CD14-positive monocyte (primary cell): ENCODE measurements at regions not wholly inside any gene's neighbourhood (a gene's known extent, or its start where the extent isn't known, plus 50 kb on each side); places are given as distances from the start of the nearest gene placed in this dataset.

Experiments
- DNase-seq, 3 donors: peaks; one replicate each; pipeline ENCODE4 v3.0.0-alpha.2; 2011 to 2022
- H2AFZ ChIP-seq: 2 replicates; pipeline ENCODE4 v1.6.0; 2012; ENCODE audit warnings: mild to moderate bottlenecking, low read depth, low read length, inconsistent platforms; ENCODE audit not compliant: insufficient read depth, poor library complexity, severe bottlenecking
- H3K27ac ChIP-seq, 2 donors: 1 replicate in 1 of 2; 2 replicates in 1 of 2; pipeline ENCODE4 v1.5.1; 2012 to 2013; ENCODE audit warnings: low read length in 2 of 2, control low read depth in 1 of 2, inconsistent platforms in 1 of 2, low read depth in 1 of 2, mild to moderate bottlenecking in 1 of 2
- H3K27me3 ChIP-seq, 2 donors: one replicate each; pipeline versions ENCODE4 v1.6.0 to v1.6.1; 2011 to 2013; ENCODE audit warnings: low read length in 2 of 2; ENCODE audit not compliant: control insufficient read depth in 2 of 2, insufficient read depth in 2 of 2
- H3K36me3 ChIP-seq, 2 donors: replicated peaks in 1 of 2; 1 replicate in 1 of 2; 2 replicates in 1 of 2; pipeline versions ENCODE4 v1.5.1 to v1.6.1; 2012 to 2013; ENCODE audit warnings: low read length in 2 of 2, control low read depth in 1 of 2, inconsistent platforms in 1 of 2, mild to moderate bottlenecking in 1 of 2; ENCODE audit not compliant: insufficient read depth in 2 of 2, control insufficient read depth in 1 of 2
- H3K4me1 ChIP-seq, 2 donors: 1 replicate in 1 of 2; 2 replicates in 1 of 2; pipeline versions ENCODE4 v1.5.1 to v1.6.1; 2012 to 2013; ENCODE audit warnings: low read length in 2 of 2, control low read depth in 1 of 2, inconsistent platforms in 1 of 2, mild to moderate bottlenecking in 1 of 2, moderate library complexity in 1 of 2; ENCODE audit not compliant: insufficient read depth in 2 of 2, control insufficient read depth in 1 of 2
- H3K4me2 ChIP-seq: replicated peaks from 2 replicates; pipeline ENCODE3; 2012; ENCODE audit warnings: low read length, moderate library complexity, mild to moderate bottlenecking; ENCODE audit not compliant: poor library complexity, severe bottlenecking; ENCODE audit errors: extremely low read depth
- H3K4me3 ChIP-seq, 3 experiments: fragments of 200-600 bp in 1 of 3; sonication (generic) in 1 of 3; replicated peaks in 1 of 3; 1 replicate in 2 of 3; 2 replicates in 1 of 3; pipeline ENCODE4 v1.5.1; 2011 to 2013; ENCODE audit warnings: low read length in 3 of 3, mild to moderate bottlenecking in 3 of 3, control low read depth in 2 of 3, low read depth in 2 of 3, inconsistent platforms in 1 of 3, moderate library complexity in 1 of 3
- H3K79me2 ChIP-seq: 2 replicates; pipeline ENCODE4 v1.6.0; 2012; ENCODE audit warnings: mild to moderate bottlenecking, control low read depth, inconsistent platforms, low read length, moderate library complexity; ENCODE audit not compliant: insufficient read depth
- H3K9ac ChIP-seq: 2 replicates; pipeline ENCODE4 v1.6.0; 2017; ENCODE audit warnings: low read length, mild to moderate bottlenecking; ENCODE audit not compliant: insufficient read depth, poor library complexity, severe bottlenecking
- H3K9me3 ChIP-seq, 2 donors: replicated peaks in 1 of 2; 1 replicate in 1 of 2; 2 replicates in 1 of 2; pipeline versions ENCODE4 v1.5.1 to v1.6.1; 2012 to 2013; ENCODE audit warnings: low read length in 2 of 2, control low read depth in 1 of 2; ENCODE audit not compliant: control insufficient read depth in 1 of 2, insufficient read depth in 1 of 2
- H4K20me1 ChIP-seq: 2 replicates; pipeline ENCODE4 v1.6.0; 2012; ENCODE audit warnings: mild to moderate bottlenecking, low read length, control low read depth, moderate library complexity; ENCODE audit not compliant: insufficient read depth
- H3K27ac Mint-ChIP-seq, 7 donors: one replicate each; pipeline ENCODE4 v1.8.0; 2020; ENCODE audit warnings: mild to moderate bottlenecking in 7 of 7, mixed read lengths in 7 of 7, moderate library complexity in 6 of 7, inconsistent platforms in 2 of 7
- H3K27me3 Mint-ChIP-seq, 3 donors: one replicate each; pipeline ENCODE4 v1.8.0; 2021 to 2022; ENCODE audit warnings: low read depth in 3 of 3, mild to moderate bottlenecking in 3 of 3, mixed read lengths in 3 of 3, moderate library complexity in 3 of 3, inconsistent platforms in 1 of 3
- H3K36me3 Mint-ChIP-seq, 2 donors: one replicate each; pipeline ENCODE4 v1.8.0; 2020; ENCODE audit warnings: mixed read lengths in 2 of 2, inconsistent platforms in 1 of 2, mild to moderate bottlenecking in 1 of 2
- H3K4me1 Mint-ChIP-seq: one replicate; pipeline ENCODE4 v1.8.0; 2020; ENCODE audit warnings: mild to moderate bottlenecking, mixed read lengths
- H3K4me3 Mint-ChIP-seq, 2 donors: one replicate each; pipeline ENCODE4 v1.8.0; 2020; ENCODE audit warnings: mild to moderate bottlenecking in 2 of 2, mixed read lengths in 2 of 2, moderate library complexity in 1 of 2
- H3K9me3 Mint-ChIP-seq, 7 donors: one replicate each; pipeline ENCODE4 v1.8.0; 2020 to 2022; ENCODE audit warnings: mixed read lengths in 7 of 7, mild to moderate bottlenecking in 6 of 7, moderate library complexity in 6 of 7, inconsistent platforms in 2 of 7
- CTCF ChIP-seq: fragments of 200-600 bp; IDR thresholded peaks from one replicate; pipeline ENCODE4 v1.8.0; 2022; ENCODE audit warnings: antibody characterized with exemption, mild to moderate bottlenecking
- WGBS: methylation state at CpG from one replicate; pipeline ENCODE4 v1.1.5; 2013; ENCODE audit warnings: missing lambda C conversion rate; ENCODE audit not compliant: insufficient coverage; 5-methylcytosine and 5-hydroxymethylcytosine counted together
- intact Hi-C, 2 donors: fragments of 100-400 bp; cut with micrococcal nuclease; formaldehyde crosslinking; loops; one replicate each; pipeline versions ENCODE4 v1.15.0 to v1.15.1; 2023

GRCh38 chr16:87127061-87127765 lies 190.0 kb downstream of the C16orf95 start:
- H3K9me3 ChIP-seq, result peaks cover 6 to 17% of the 10 kb centered on the region in 2 donors
- TF ChIP-seq CTCF, result no peak
- DNase-seq, result no peak
- H3K79me2 ChIP-seq, result no peaks in the 10 kb centered on the region
- H3K27me3 ChIP-seq, result no peaks in the 10 kb centered on the region
- H3K27ac Mint-ChIP-seq, result no peak overlapping the region
- no peaks in the 10 kb centered on the region for H3K4me1 ChIP-seq
- H3K27me3 Mint-ChIP-seq, result peaks cover 2 to 4% (median 3%) of the 10 kb centered on the region in 3 donors
- H3K9ac ChIP-seq, result no peak overlapping the region
- no peak overlapping the region for H3K27ac ChIP-seq
- intact Hi-C loops, result no loop called here
- H3K4me3 ChIP-seq, result no peak overlapping the region
- H3K36me3 ChIP-seq, result no peaks in the 10 kb centered on the region
- no peaks in the 10 kb centered on the region for H3K36me3 Mint-ChIP-seq
- no peak overlapping the region for H3K4me2 ChIP-seq
- peaks cover 4 to 13% (median 9%) of the 10 kb centered on the region in 7 donors for H3K9me3 Mint-ChIP-seq
- no peaks in the 10 kb centered on the region for H4K20me1 ChIP-seq
- no peak overlapping the region for H2AFZ ChIP-seq
- 87% methylated on average over 22 of the region's 23 CpGs for WGBS
- H3K4me1 Mint-ChIP-seq, result no peaks in the 10 kb centered on the region
- H3K4me3 Mint-ChIP-seq, result no peak overlapping the region

DNA sequence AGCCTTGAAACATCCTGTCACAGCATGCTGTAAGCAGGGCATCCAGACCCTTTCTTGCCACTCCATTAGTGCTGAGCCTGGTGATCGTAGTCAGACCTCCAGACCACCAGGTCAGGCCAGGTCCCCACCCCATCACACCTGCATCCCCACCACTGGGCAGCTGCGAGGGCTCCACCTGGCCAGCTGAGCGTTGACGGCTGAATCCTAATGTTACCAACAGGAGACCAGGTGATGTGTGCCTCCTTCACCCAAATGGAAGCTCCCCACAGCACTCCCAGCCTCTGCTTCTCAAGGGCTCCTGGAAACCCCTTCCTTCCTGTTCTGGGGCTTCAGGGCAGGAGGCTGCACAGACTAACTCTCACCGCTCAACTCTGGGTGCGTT lies 189.4 kb downstream of the C16orf95 start:
- no peaks in the 10 kb centered on the region for H3K36me3 Mint-ChIP-seq
- DNase-seq, result no peak
- Histone ChIP-seq H3K27ac (no peak overlapping the region), H4K20me1 (no peaks in the 10 kb centered on the region), H3K36me3 (no peaks in the 10 kb centered on the region), H3K9me3 (peaks cover 6 to 17% of the 10 kb centered on the region in 2 donors), H3K4me3 (no peak overlapping the region), H2AFZ (no peak overlapping the region), H3K4me1 (no peaks in the 10 kb centered on the region), H3K27me3 (no peaks in the 10 kb centered on the region), H3K4me2 (no peak overlapping the region), H3K79me2 (no peaks in the 10 kb centered on the region), H3K9ac (no peak overlapping the region)
- H3K9me3 Mint-ChIP-seq, result peaks cover 4 to 13% (median 11%) of the 10 kb centered on the region in 7 donors
- TF ChIP-seq CTCF, result no peak
- peaks cover 2 to 4% (median 3%) of the 10 kb centered on the region in 3 donors for H3K27me3 Mint-ChIP-seq
- no peak overlapping the region for H3K27ac Mint-ChIP-seq
- WGBS, result 60% methylated on average over 6 of the region's 6 CpGs
- no peak overlapping the region for H3K4me3 Mint-ChIP-seq
- H3K4me1 Mint-ChIP-seq, result no peaks in the 10 kb centered on the region
- intact Hi-C loops, result no loop called here
